ENCODE measurements at regions not wholly inside any gene's neighbourhood (a gene's known extent, or its start where the extent isn't known, plus 50 kb on each side); places are given as distances from the start of the nearest gene placed in this dataset.

GRCh38 chr14:100638211-100638855 is 51.1 kb upstream of the BEGAIN start:
- no peaks in the 10 kb centered on the region for H3K27me3 Mint-ChIP-seq (ENCODE audit: low read depth)
- peaks cover 42% of the 10 kb centered on the region for H3K4me1 Mint-ChIP-seq (ENCODE audit: low read depth)
- H3K36me3 Mint-ChIP-seq (ENCODE audit: insufficient read depth in 2 of 2), result no peaks in the 10 kb centered on the region
- no peaks in the 10 kb centered on the region for H3K9me3 Mint-ChIP-seq
- DNase-seq (no peak), ATAC-seq (replicated peaks in 1 of 2) (no peak)
- peak overlapping the region; percentile 27 for H3K27ac Mint-ChIP-seq
- no peak overlapping the region for H3K4me3 Mint-ChIP-seq

DNA sequence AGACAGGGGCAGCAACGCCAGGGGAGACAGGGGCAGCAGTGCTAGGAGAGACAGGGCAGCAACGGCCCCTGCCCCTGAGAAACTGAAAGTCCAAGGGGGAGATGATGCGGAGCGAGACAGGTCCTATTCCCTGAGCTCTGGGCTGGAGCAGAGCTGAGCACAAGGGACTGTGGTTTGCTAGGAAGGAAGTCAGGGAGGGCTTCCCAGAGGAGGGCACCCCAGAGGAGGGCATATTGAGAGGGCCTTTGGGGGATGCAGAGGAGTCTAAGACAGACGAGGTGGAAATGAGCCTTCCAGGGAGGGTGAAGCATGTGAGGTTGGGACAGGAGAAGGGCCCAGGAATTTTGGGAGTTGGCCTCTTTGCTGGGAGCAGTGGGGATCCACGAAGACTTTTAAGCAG is 52.1 kb upstream of the BEGAIN start:
- no peak overlapping the region for H3K27ac Mint-ChIP-seq
- H3K4me3 Mint-ChIP-seq, result peak overlapping the region in 1 of 2 donors; percentile 32
- H3K9me3 Mint-ChIP-seq, result no peaks in the 10 kb centered on the region

GRCh38 chr14:100640471-100641273 is 53.5 kb upstream of the BEGAIN start:
- Mint-ChIP-seq H3K27me3 (ENCODE audit: low read depth) (no peaks in the 10 kb centered on the region), H3K4me3 (peak overlapping the region; percentile 49 to 58), H3K9me3 (no peaks in the 10 kb centered on the region), H3K4me1 (ENCODE audit: low read depth) (peaks cover 58% of the 10 kb centered on the region), H3K36me3 (ENCODE audit: insufficient read depth in 2 of 2) (no peaks in the 10 kb centered on the region), H3K27ac (peak overlapping the region; percentile 78)
- ATAC-seq (replicated peaks in 1 of 2) (peak; percentile 93 to 94), DNase-seq (peak; percentile 85)

More for the DNA sequence above, 52.1 kb upstream of the BEGAIN start:
- DNase-seq (no peak), ATAC-seq (replicated peaks in 1 of 2) (no peak)
- H3K36me3 Mint-ChIP-seq (ENCODE audit: insufficient read depth in 2 of 2), result no peaks in the 10 kb centered on the region
- no peaks in the 10 kb centered on the region for H3K27me3 Mint-ChIP-seq (ENCODE audit: low read depth)
- peaks cover 44% of the 10 kb centered on the region for H3K4me1 Mint-ChIP-seq (ENCODE audit: low read depth)

- Mint-ChIP-seq H3K36me3 (ENCODE audit: insufficient read depth in 2 of 2) (no peaks in the 10 kb centered on the region), H3K4me1 (ENCODE audit: low read depth) (peaks cover 61% of the 10 kb centered on the region), H3K4me3 (no peak overlapping the region), H3K27ac (no peak overlapping the region), H3K27me3 (ENCODE audit: low read depth) (no peaks in the 10 kb centered on the region), H3K9me3 (no peaks in the 10 kb centered on the region)
- no peak for DNase-seq
- ATAC-seq (replicated peaks in 1 of 2), result no peak
Observed at GRCh38 chr14:100641274-100641860, 54.1 kb upstream of the BEGAIN start.

DNA sequence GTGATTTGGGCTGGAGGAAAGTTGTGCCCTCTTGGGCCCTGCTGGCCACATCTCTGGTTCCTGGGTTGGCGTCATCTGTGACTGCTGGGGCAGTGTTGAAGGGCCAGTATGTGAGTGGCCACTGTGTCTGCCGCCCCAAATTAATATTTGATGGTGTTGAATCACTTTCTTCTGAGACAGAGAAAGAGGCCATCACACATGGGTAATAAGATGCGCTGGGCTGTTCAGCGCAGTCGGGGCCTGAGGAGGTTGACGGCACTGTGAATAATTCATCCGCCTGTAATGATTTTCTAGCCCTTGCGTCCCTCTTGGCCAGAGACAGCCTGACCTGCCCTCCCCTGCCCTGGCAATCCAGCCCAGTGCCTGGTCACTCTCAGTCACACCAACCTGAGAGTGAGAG is 56.2 kb upstream of the BEGAIN start:
- H3K4me3 Mint-ChIP-seq, result no peak overlapping the region
- DNase-seq (no peak), ATAC-seq (replicated peaks in 1 of 2) (no peak)
- no peak overlapping the region for H3K27ac Mint-ChIP-seq
- H3K9me3 Mint-ChIP-seq, result no peaks in the 10 kb centered on the region
- H3K36me3 Mint-ChIP-seq (ENCODE audit: insufficient read depth in 2 of 2), result no peaks in the 10 kb centered on the region
- peaks cover 57% of the 10 kb centered on the region for H3K4me1 Mint-ChIP-seq (ENCODE audit: low read depth)
- no peaks in the 10 kb centered on the region for H3K27me3 Mint-ChIP-seq (ENCODE audit: low read depth)

GRCh38 chr14:100644383-100644782 is 57.2 kb upstream of the BEGAIN start:
- DNase-seq, result no peak
- ATAC-seq (replicated peaks in 1 of 2), result no peak
- H3K36me3 Mint-ChIP-seq (ENCODE audit: insufficient read depth in 2 of 2), result no peaks in the 10 kb centered on the region
- no peaks in the 10 kb centered on the region for H3K9me3 Mint-ChIP-seq
- no peaks in the 10 kb centered on the region for H3K27me3 Mint-ChIP-seq (ENCODE audit: low read depth)
- no peak overlapping the region for H3K27ac Mint-ChIP-seq
- H3K4me3 Mint-ChIP-seq, result no peak overlapping the region
- H3K4me1 Mint-ChIP-seq (ENCODE audit: low read depth), result peaks cover 49% of the 10 kb centered on the region

- H3K27me3 Mint-ChIP-seq (ENCODE audit: low read depth), result no peaks in the 10 kb centered on the region
- H3K27ac Mint-ChIP-seq, result no peak overlapping the region
- peak overlapping the region in 1 of 2 donors; percentile 13 for H3K4me3 Mint-ChIP-seq
- no peaks in the 10 kb centered on the region for H3K36me3 Mint-ChIP-seq (ENCODE audit: insufficient read depth in 2 of 2)
- no peak for DNase-seq
- no peak for ATAC-seq (replicated peaks in 1 of 2)
- no peaks in the 10 kb centered on the region for H3K9me3 Mint-ChIP-seq
- peaks cover 45% of the 10 kb centered on the region for H3K4me1 Mint-ChIP-seq (ENCODE audit: low read depth)
Observed at GRCh38 chr14:100644784-100645183, 57.6 kb upstream of the BEGAIN start.

- H3K36me3 Mint-ChIP-seq (ENCODE audit: insufficient read depth in 2 of 2), result no peaks in the 10 kb centered on the region
- H3K4me3 Mint-ChIP-seq, result peak overlapping the region; percentile 1 to 13
- H3K27me3 Mint-ChIP-seq (ENCODE audit: low read depth), result no peaks in the 10 kb centered on the region
- peaks cover 38% of the 10 kb centered on the region for H3K4me1 Mint-ChIP-seq (ENCODE audit: low read depth)
- peak; percentile 86 to 90 for DNase-seq
- peak; percentile 89 for ATAC-seq (replicated peaks in 1 of 2)
- H3K9me3 Mint-ChIP-seq, result no peaks in the 10 kb centered on the region
- H3K27ac Mint-ChIP-seq, result no peak overlapping the region
Observed at GRCh38 chr14:100645196-100645981, 58.2 kb upstream of the BEGAIN start.

GRCh38 chr14:100645982-100646314 is 58.7 kb upstream of the BEGAIN start:
- no peak for DNase-seq
- Mint-ChIP-seq H3K4me1 (ENCODE audit: low read depth) (peaks cover 33% of the 10 kb centered on the region), H3K27me3 (ENCODE audit: low read depth) (no peaks in the 10 kb centered on the region), H3K9me3 (no peaks in the 10 kb centered on the region), H3K4me3 (no peak overlapping the region), H3K36me3 (ENCODE audit: insufficient read depth in 2 of 2) (no peaks in the 10 kb centered on the region), H3K27ac (no peak overlapping the region)
- ATAC-seq (replicated peaks in 1 of 2), result no peak

GRCh38 chr14:100648474-100649172 is 61.4 kb upstream of the BEGAIN start:
- no peak for ATAC-seq (replicated peaks in 1 of 2)
- no peak for DNase-seq
- peaks cover 2% of the 10 kb centered on the region for H3K27me3 Mint-ChIP-seq (ENCODE audit: low read depth)
- no peaks in the 10 kb centered on the region for H3K36me3 Mint-ChIP-seq (ENCODE audit: insufficient read depth in 2 of 2)
- peaks cover 20% of the 10 kb centered on the region for H3K4me1 Mint-ChIP-seq (ENCODE audit: low read depth)
- H3K4me3 Mint-ChIP-seq, result no peak overlapping the region
- H3K27ac Mint-ChIP-seq, result no peak overlapping the region
- no peaks in the 10 kb centered on the region for H3K9me3 Mint-ChIP-seq

- no peak overlapping the region for H3K4me3 Mint-ChIP-seq
- no peaks in the 10 kb centered on the region for H3K36me3 Mint-ChIP-seq (ENCODE audit: insufficient read depth in 2 of 2)
- H3K9me3 Mint-ChIP-seq, result no peaks in the 10 kb centered on the region
- ATAC-seq (replicated peaks in 1 of 2) (no peak), DNase-seq (no peak)
- peaks cover 19% of the 10 kb centered on the region for H3K4me1 Mint-ChIP-seq (ENCODE audit: low read depth)
- peaks cover 5% of the 10 kb centered on the region for H3K27me3 Mint-ChIP-seq (ENCODE audit: low read depth)
- no peak overlapping the region for H3K27ac Mint-ChIP-seq
Observed at GRCh38 chr14:100649173-100649519, 61.9 kb upstream of the BEGAIN start.

- Mint-ChIP-seq H3K4me1 (ENCODE audit: low read depth) (no peaks in the 10 kb centered on the region), H3K36me3 (ENCODE audit: insufficient read depth in 2 of 2) (no peaks in the 10 kb centered on the region), H3K4me3 (no peak overlapping the region), H3K27ac (no peak overlapping the region), H3K27me3 (ENCODE audit: low read depth) (peaks cover 19% of the 10 kb centered on the region), H3K9me3 (no peaks in the 10 kb centered on the region)
- no peak for ATAC-seq (replicated peaks in 1 of 2)
- no peak for DNase-seq
Observed at GRCh38 chr14:100651999-100652508, 64.8 kb upstream of the BEGAIN start.
